SK-N-SH (cell line): ENCODE measurements at regions not wholly inside any gene's neighbourhood (a gene's known extent, or its start where the extent isn't known, plus 50 kb on each side); places are given as distances from the start of the nearest gene placed in this dataset.

Experiments
- CTCF ChIA-PET: fragments of 300-600, 350-600 bp; formaldehyde crosslinking; extraction: SDS; loops from one replicate; lab custom pipeline; 2021; lab: Yijun Ruan, JAX
- POLR2A ChIA-PET: fragments of 350-600 bp; sonication (Branson Sonifier 250); formaldehyde crosslinking; extraction: SDS; loops from one replicate; lab custom pipeline; 2020; ENCODE audit warnings: antibody characterized with exemption, inconsistent platforms; lab: Yijun Ruan, JAX
- DNase-seq: peaks from one replicate; pipeline ENCODE4 v3.0.0; 2012
- H2AFZ ChIP-seq: fragments of 200-600 bp; sonication (generic); 2 replicates; pipeline ENCODE4 v1.8.1; 2016; ENCODE audit warnings: antibody characterized with exemption, mild to moderate bottlenecking, low read depth
- H3F3A ChIP-seq: fragments of 200-600 bp; sonication (generic); replicated peaks from 2 replicates; pipeline ENCODE3; 2016; ENCODE audit warnings: antibody characterized with exemption, mild to moderate bottlenecking; ENCODE audit not compliant: insufficient read depth
- H3K27ac ChIP-seq, 2 experiments: fragments of 200-500 bp in 1 of 2; fragments of 200-600 bp in 1 of 2; sonication (Bioruptor generic) in 1 of 2; sonication (generic), shearing (Covaris generic) in 1 of 2; 2 replicates each; pipeline versions ENCODE4 v1.5.1 to v1.6.1; 2014 to 2016; ENCODE audit warnings: low read depth in 2 of 2, inconsistent platforms in 1 of 2, low read length in 1 of 2, mild to moderate bottlenecking in 1 of 2, mixed read lengths in 1 of 2
- H3K27me3 ChIP-seq: fragments of 200-600 bp; sonication (generic), shearing (Covaris generic); 2 replicates; pipeline ENCODE4 v1.6.1; 2016; ENCODE audit warnings: mixed run types; ENCODE audit not compliant: insufficient read depth
- H3K36me3 ChIP-seq, 2 experiments: fragments of 200-500 bp in 1 of 2; fragments of 200-600 bp in 1 of 2; sonication (Bioruptor generic) in 1 of 2; sonication (generic) in 1 of 2; replicated peaks in 1 of 2; 2 replicates each; pipeline versions ENCODE3 to v1.5.1; 2014 to 2016; ENCODE audit warnings: low read length in 1 of 2, mild to moderate bottlenecking in 1 of 2; ENCODE audit not compliant: insufficient read depth in 2 of 2, control insufficient read depth in 1 of 2
- H3K4me1 ChIP-seq, 2 experiments: fragments of 200-500 bp in 1 of 2; fragments of 200-600 bp in 1 of 2; sonication (Bioruptor generic) in 1 of 2; sonication (generic), shearing (Covaris generic) in 1 of 2; 2 replicates each; pipeline versions ENCODE4 v1.5.1 to v1.6.1; 2014 to 2016; ENCODE audit warnings: low read depth in 1 of 2, low read length in 1 of 2, mixed run types in 1 of 2; ENCODE audit not compliant: insufficient read depth in 2 of 2, control insufficient read depth in 1 of 2
- H3K4me2 ChIP-seq: fragments of 200-600 bp; sonication (generic), shearing (Covaris generic); 2 replicates; pipeline ENCODE4 v1.6.1; 2017; ENCODE audit warnings: mixed run types
- H3K4me3 ChIP-seq, 2 experiments: fragments of 200-500 bp in 1 of 2; fragments of 200-600 bp in 1 of 2; sonication (Bioruptor generic) in 1 of 2; sonication (generic), shearing (Covaris generic) in 1 of 2; 2 replicates each; pipeline versions ENCODE4 v1.5.1 to v1.8.1; 2014 to 2016; ENCODE audit warnings: low read depth in 2 of 2, inconsistent platforms in 1 of 2, low read length in 1 of 2, mild to moderate bottlenecking in 1 of 2, mixed read lengths in 1 of 2, moderate library complexity in 1 of 2
- H3K79me2 ChIP-seq: fragments of 200-600 bp; sonication (generic); 2 replicates; pipeline ENCODE4 v1.8.1; 2017; ENCODE audit warnings: mild to moderate bottlenecking; ENCODE audit not compliant: insufficient read depth
- H3K9ac ChIP-seq: fragments of 200-600 bp; sonication (generic); 2 replicates; pipeline ENCODE4 v1.6.1; 2017; ENCODE audit warnings: mixed run types
- H3K9me2 ChIP-seq: fragments of 200-600 bp; sonication (generic); 2 replicates; pipeline ENCODE4 v1.6.1; 2017; ENCODE audit warnings: mixed run types
- H3K9me3 ChIP-seq: fragments of 200-600 bp; sonication (generic); 2 replicates; pipeline ENCODE4 v1.6.1; 2017; ENCODE audit warnings: mixed run types, mild to moderate bottlenecking, moderate library complexity
- H4K20me1 ChIP-seq: fragments of 200-600 bp; sonication (generic); 2 replicates; pipeline ENCODE4 v1.6.1; 2017; ENCODE audit warnings: mild to moderate bottlenecking, mixed run types; ENCODE audit not compliant: insufficient read depth
- CHD2 ChIP-seq: fragments of 150-350 bp; IDR thresholded peaks from 2 replicates; pipeline ENCODE4 v1.6.1; 2018; ENCODE audit warnings: low read length; ENCODE audit not compliant: partially characterized antibody
- EP300 ChIP-seq, 2 experiments: IDR thresholded peaks; 2 replicates each; pipeline versions ENCODE4 v1.4.0 to v1.6.1; 2012; ENCODE audit warnings: borderline replicate concordance in 1 of 2, low read depth in 1 of 2, low read length in 1 of 2
- FOSL2 ChIP-seq: IDR thresholded peaks from 2 replicates; pipeline ENCODE4 v1.4.0; 2012; ENCODE audit warnings: low read depth, mild to moderate bottlenecking, moderate library complexity, borderline replicate concordance
- FOXJ3 ChIP-seq: sonication (generic); formaldehyde crosslinking; IDR thresholded peaks from 2 replicates; pipeline ENCODE4 v1.5.1; 2020; ENCODE audit warnings: mild to moderate bottlenecking, missing genetic modification reagents
- FOXM1 ChIP-seq: IDR thresholded peaks from 2 replicates; pipeline ENCODE4 v1.4.0; 2012; ENCODE audit warnings: low read depth, mild to moderate bottlenecking
- GABPA ChIP-seq: IDR thresholded peaks from 2 replicates; pipeline ENCODE4 v1.4.0; 2012; ENCODE audit warnings: low read depth, mild to moderate bottlenecking
- POLR2AphosphoS5 ChIP-seq: IDR thresholded peaks from 2 replicates; pipeline ENCODE4 v1.6.1; 2012; ENCODE audit warnings: low read depth, low read length
- RCOR1 ChIP-seq: fragments of 150-350 bp; IDR thresholded peaks from 2 replicates; pipeline ENCODE4 v1.6.1; 2017; ENCODE audit warnings: antibody characterized with exemption, low read length
- RFX5 ChIP-seq: IDR thresholded peaks from 2 replicates; pipeline ENCODE4 v1.6.1; 2012; ENCODE audit warnings: mild to moderate bottlenecking, improper control_type of control experiment, low read length
- RXRA ChIP-seq: IDR thresholded peaks from 2 replicates; pipeline ENCODE4 v1.4.0; 2012; ENCODE audit warnings: low read depth, mild to moderate bottlenecking, borderline replicate concordance
- SIN3A ChIP-seq: IDR thresholded peaks from 2 replicates; pipeline ENCODE4 v1.6.1; 2012; ENCODE audit warnings: low read depth, mild to moderate bottlenecking, low read length, moderate library complexity, borderline replicate concordance
- TAF1 ChIP-seq: IDR thresholded peaks from 2 replicates; pipeline ENCODE4 v1.6.1; 2012; ENCODE audit warnings: low read depth, mild to moderate bottlenecking, low read length, moderate library complexity, borderline replicate concordance
- TCF12 ChIP-seq: IDR thresholded peaks from 2 replicates; pipeline ENCODE4 v1.4.0; 2012
- YY1 ChIP-seq: IDR thresholded peaks from 2 replicates; pipeline ENCODE4 v1.4.0; 2012; ENCODE audit warnings: low read depth, mild to moderate bottlenecking
- WGBS: methylation state at CpG from one replicate; pipeline ENCODE4 v1.1.6; 2017; ENCODE audit warnings: low lambda C conversion rate; 5-methylcytosine and 5-hydroxymethylcytosine counted together
- TF ChIP-seq, protein P1 (sequence below): IDR thresholded peaks from 2 replicates; pipeline ENCODE4 v1.4.0; 2012; ENCODE audit warnings: low read depth
- TF ChIP-seq, protein P2 (sequence below): fragments of 150-350 bp; IDR thresholded peaks from 2 replicates; pipeline ENCODE4 v1.6.1; 2017; ENCODE audit warnings: antibody characterized with exemption, low read length, low read depth, borderline replicate concordance
- TF ChIP-seq, protein P3 (sequence below): IDR thresholded peaks from 2 replicates; pipeline ENCODE4 v1.4.0; 2012; ENCODE audit warnings: low read depth, borderline replicate concordance
- TF ChIP-seq, protein P4 (sequence below): IDR thresholded peaks from 2 replicates; pipeline ENCODE4 v1.6.1; 2012; ENCODE audit warnings: mild to moderate bottlenecking, low read depth, low read length, moderate library complexity

DNA sequence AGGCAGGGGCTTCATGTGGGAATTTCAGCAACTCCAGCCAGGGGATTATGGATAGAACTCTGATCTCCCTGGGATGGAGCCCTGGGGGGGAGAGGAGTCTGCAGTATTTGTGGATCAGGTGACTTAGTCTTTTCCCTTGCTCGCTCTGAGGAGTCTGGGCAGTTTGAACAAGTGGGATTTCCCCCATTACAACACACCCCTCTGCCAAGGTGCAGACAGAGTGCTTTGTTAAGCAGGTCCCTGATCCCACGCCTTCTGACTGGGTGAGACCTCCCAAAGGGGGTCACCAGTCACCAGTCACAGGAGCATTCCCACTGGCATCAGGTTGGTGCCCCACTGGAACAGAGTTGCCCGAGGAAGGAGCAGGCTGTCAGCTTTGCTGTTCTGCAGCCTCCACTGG is 123.9 kb downstream of the LHFPL1 start:
- H3K4me3 ChIP-seq = no peak overlapping the region
- no peaks in the 10 kb centered on the region for H3K9me3 ChIP-seq
- CTCF ChIA-PET = no interaction called here
- POLR2A ChIA-PET = no interaction called here
- no peak overlapping the region for H3K4me2 ChIP-seq
- H3K4me1 ChIP-seq = no peaks in the 10 kb centered on the region
- no peaks in the 10 kb centered on the region for H3K79me2 ChIP-seq
- TF ChIP-seq SIN3A = no peak
- no peak for TF ChIP-seq RXRA
- no peak for TF ChIP-seq FOXM1
- TF ChIP-seq RCOR1 = no peak
- TF ChIP-seq TCF12 = no peak
- no peak for TF ChIP-seq FOXJ3 (CRISPR knock-in tag)
- TF ChIP-seq, protein P1, sequence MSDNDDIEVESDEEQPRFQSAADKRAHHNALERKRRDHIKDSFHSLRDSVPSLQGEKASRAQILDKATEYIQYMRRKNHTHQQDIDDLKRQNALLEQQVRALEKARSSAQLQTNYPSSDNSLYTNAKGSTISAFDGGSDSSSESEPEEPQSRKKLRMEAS = no peak
- TF ChIP-seq, all 33 proteins: peak for 0
- Histone ChIP-seq H4K20me1 (no peaks in the 10 kb centered on the region), H3K9me2 (no peaks in the 10 kb centered on the region), H3F3A (no peaks in the 10 kb centered on the region), H3K9ac (no peak overlapping the region), H3K36me3 (no peaks in the 10 kb centered on the region), H2AFZ (no peak overlapping the region), H3K27me3 (no peaks in the 10 kb centered on the region), H3K27ac (no peak overlapping the region)
- WGBS = 0% methylated on average over 3 of the region's 3 CpGs
- DNase-seq = no peak

DNA sequence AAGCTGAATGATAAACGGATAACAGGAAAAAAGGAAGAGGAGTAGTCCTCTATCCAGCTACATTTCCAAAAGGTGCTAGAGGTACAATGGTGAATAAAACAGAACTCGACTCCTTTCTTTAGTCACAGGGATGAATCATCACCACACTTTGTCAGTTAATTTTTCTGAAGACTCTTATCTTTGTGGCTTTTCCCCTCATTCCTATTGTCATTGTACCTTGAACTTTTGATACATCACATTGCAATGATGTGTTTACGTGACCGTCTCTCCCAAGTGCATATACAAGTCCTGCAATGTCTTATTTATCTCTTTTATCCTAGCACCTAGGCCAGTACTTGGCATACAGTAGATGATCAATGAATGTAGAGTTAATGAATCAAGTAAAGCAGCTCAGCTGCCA is 134.7 kb downstream of the LHFPL1 start:
- 29% methylated on average over 4 of the region's 4 CpGs for WGBS
- no peaks in the 10 kb centered on the region for H3K79me2 ChIP-seq
- no peaks in the 10 kb centered on the region for H3F3A ChIP-seq
- H3K4me3 ChIP-seq = no peak overlapping the region
- H3K9ac ChIP-seq = no peak overlapping the region
- H3K27me3 ChIP-seq = no peaks in the 10 kb centered on the region
- CTCF ChIA-PET = no interaction called here
- TF ChIP-seq, protein P1 = no peak
- no peak for TF ChIP-seq CHD2
- TF ChIP-seq FOXM1 = no peak
- no peak for TF ChIP-seq RXRA
- TF ChIP-seq, protein P2, sequence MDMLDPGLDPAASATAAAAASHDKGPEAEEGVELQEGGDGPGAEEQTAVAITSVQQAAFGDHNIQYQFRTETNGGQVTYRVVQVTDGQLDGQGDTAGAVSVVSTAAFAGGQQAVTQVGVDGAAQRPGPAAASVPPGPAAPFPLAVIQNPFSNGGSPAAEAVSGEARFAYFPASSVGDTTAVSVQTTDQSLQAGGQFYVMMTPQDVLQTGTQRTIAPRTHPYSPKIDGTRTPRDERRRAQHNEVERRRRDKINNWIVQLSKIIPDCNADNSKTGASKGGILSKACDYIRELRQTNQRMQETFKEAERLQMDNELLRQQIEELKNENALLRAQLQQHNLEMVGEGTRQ = no peak
- no peak for TF ChIP-seq EP300 (IDR thresholded peaks at IDR 0.05; ENCODE audit: borderline replicate concordance in 1 of 2, low read depth in 1 of 2, low read length in 1 of 2)
- no peak for TF ChIP-seq TCF12
- TF ChIP-seq POLR2AphosphoS5 = no peak
- no peak for TF ChIP-seq GABPA
- TF ChIP-seq, protein P3, sequence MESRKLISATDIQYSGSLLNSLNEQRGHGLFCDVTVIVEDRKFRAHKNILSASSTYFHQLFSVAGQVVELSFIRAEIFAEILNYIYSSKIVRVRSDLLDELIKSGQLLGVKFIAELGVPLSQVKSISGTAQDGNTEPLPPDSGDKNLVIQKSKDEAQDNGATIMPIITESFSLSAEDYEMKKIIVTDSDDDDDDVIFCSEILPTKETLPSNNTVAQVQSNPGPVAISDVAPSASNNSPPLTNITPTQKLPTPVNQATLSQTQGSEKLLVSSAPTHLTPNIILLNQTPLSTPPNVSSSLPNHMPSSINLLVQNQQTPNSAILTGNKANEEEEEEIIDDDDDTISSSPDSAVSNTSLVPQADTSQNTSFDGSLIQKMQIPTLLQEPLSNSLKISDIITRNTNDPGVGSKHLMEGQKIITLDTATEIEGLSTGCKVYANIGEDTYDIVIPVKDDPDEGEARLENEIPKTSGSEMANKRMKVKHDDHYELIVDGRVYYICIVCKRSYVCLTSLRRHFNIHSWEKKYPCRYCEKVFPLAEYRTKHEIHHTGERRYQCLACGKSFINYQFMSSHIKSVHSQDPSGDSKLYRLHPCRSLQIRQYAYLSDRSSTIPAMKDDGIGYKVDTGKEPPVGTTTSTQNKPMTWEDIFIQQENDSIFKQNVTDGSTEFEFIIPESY = no peak
- no peak for TF ChIP-seq RFX5
- TF ChIP-seq SIN3A = no peak
- TF ChIP-seq YY1 = no peak
- TF ChIP-seq TAF1 = no peak
- no peak for TF ChIP-seq FOSL2
- TF ChIP-seq, protein P4, sequence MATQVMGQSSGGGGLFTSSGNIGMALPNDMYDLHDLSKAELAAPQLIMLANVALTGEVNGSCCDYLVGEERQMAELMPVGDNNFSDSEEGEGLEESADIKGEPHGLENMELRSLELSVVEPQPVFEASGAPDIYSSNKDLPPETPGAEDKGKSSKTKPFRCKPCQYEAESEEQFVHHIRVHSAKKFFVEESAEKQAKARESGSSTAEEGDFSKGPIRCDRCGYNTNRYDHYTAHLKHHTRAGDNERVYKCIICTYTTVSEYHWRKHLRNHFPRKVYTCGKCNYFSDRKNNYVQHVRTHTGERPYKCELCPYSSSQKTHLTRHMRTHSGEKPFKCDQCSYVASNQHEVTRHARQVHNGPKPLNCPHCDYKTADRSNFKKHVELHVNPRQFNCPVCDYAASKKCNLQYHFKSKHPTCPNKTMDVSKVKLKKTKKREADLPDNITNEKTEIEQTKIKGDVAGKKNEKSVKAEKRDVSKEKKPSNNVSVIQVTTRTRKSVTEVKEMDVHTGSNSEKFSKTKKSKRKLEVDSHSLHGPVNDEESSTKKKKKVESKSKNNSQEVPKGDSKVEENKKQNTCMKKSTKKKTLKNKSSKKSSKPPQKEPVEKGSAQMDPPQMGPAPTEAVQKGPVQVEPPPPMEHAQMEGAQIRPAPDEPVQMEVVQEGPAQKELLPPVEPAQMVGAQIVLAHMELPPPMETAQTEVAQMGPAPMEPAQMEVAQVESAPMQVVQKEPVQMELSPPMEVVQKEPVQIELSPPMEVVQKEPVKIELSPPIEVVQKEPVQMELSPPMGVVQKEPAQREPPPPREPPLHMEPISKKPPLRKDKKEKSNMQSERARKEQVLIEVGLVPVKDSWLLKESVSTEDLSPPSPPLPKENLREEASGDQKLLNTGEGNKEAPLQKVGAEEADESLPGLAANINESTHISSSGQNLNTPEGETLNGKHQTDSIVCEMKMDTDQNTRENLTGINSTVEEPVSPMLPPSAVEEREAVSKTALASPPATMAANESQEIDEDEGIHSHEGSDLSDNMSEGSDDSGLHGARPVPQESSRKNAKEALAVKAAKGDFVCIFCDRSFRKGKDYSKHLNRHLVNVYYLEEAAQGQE = no peak
- no peak overlapping the region for H2AFZ ChIP-seq
- H4K20me1 ChIP-seq = no peaks in the 10 kb centered on the region
- H3K9me2 ChIP-seq = no peaks in the 10 kb centered on the region
- no peaks in the 10 kb centered on the region for H3K4me1 ChIP-seq
- H3K9me3 ChIP-seq = no peaks in the 10 kb centered on the region
- POLR2A ChIA-PET = no interaction called here
- DNase-seq = no peak
- no peak overlapping the region for H3K27ac ChIP-seq
- H3K36me3 ChIP-seq = no peaks in the 10 kb centered on the region
- H3K4me2 ChIP-seq = no peak overlapping the region
